Tibial nerve (tissue), 4 donors: ENCODE measurements at regions not wholly inside any gene's neighbourhood (a gene's known extent, or its start where the extent isn't known, plus 50 kb on each side); places are given as distances from the start of the nearest gene placed in this dataset.

Source experiments
- DNase-seq, 2 donors: peaks; one replicate each; pipeline ENCODE4 v3.0.0-alpha.2; 2019; ENCODE audit warnings: low spot score in 2 of 2
- H3K27ac ChIP-seq, 4 donors: fragments of 200-600 bp; sonication (generic) in 3 of 4; one replicate each; pipeline ENCODE4 v1.5.1; 2017 to 2019; ENCODE audit warnings: mild to moderate bottlenecking in 1 of 4
- H3K27me3 ChIP-seq, 2 donors: fragments of 200-600 bp; sonication (generic) in 1 of 2; one replicate each; pipeline versions ENCODE4 v1.5.1 to v1.6.0; 2017 to 2019
- H3K36me3 ChIP-seq, 3 donors: fragments of 200-600 bp; sonication (generic); one replicate each; pipeline ENCODE4 v1.5.1; 2018 to 2019
- H3K4me1 ChIP-seq, 4 donors: fragments of 200-600 bp; sonication (generic) in 3 of 4; one replicate each; pipeline ENCODE4 v1.5.1; 2017 to 2019
- H3K4me3 ChIP-seq, 4 donors: fragments of 200-600 bp; sonication (generic) in 3 of 4; one replicate each; pipeline ENCODE4 v1.5.1; 2017 to 2019; ENCODE audit warnings: mild to moderate bottlenecking in 1 of 4, moderate library complexity in 1 of 4
- H3K9me3 ChIP-seq, 4 donors: fragments of 200-600 bp; sonication (generic) in 3 of 4; one replicate each; pipeline ENCODE4 v1.5.1; 2017 to 2019
- EP300 ChIP-seq, 2 donors: sonication (generic); formaldehyde crosslinking; IDR thresholded peaks; one replicate each; pipeline ENCODE4 v1.6.1; 2017; ENCODE audit warnings: antibody characterized with exemption in 2 of 2, mild to moderate bottlenecking in 1 of 2
- POLR2A ChIP-seq, 2 donors: fragments of 450-650 bp; IDR thresholded peaks; one replicate each; pipeline ENCODE4 v1.6.1; 2017; ENCODE audit warnings: antibody characterized with exemption in 2 of 2, mild to moderate bottlenecking in 2 of 2, moderate library complexity in 2 of 2
- WGBS, 2 donors: methylation state at CpG; one replicate each; pipeline ENCODE4 v1.1.5; 2018; 5-methylcytosine and 5-hydroxymethylcytosine counted together
- TF ChIP-seq, protein P1 (sequence below), 5 experiments: fragments of 200-600 bp in 3 of 5; fragments of 450-650 bp in 2 of 5; sonication (generic) in 3 of 5; IDR thresholded peaks; one replicate each; pipeline ENCODE4 v1.5.1; 2016 to 2019; ENCODE audit warnings: antibody characterized with exemption in 5 of 5, mild to moderate bottlenecking in 3 of 5, moderate library complexity in 2 of 5

DNA sequence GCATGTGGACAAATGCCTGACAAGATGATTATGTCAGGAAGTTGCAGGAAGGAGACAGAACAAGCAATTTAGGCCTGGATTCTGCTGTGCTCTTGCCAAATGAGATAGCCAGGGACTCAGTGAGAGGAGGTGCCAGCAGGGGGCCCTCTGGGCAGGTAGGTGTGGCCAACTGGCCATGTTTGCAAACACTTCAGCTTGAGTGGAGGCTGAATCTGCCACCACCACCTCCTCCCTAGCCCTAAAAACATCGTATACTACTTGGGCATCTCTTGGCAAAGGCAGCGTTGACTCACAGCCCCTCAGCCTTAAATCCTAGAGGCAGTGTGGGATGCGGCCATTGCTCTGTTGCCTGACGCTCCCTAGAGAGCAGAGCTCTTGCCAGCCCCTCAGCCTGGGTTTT lies 95.1 kb upstream of the PLET1 start:
- H3K27ac ChIP-seq: no peak overlapping the region
- TF ChIP-seq POLR2A (IDR thresholded peaks at IDR 0.05) (no peak), EP300 (IDR thresholded peaks at IDR 0.05) (no peak)
- TF ChIP-seq, protein P1, sequence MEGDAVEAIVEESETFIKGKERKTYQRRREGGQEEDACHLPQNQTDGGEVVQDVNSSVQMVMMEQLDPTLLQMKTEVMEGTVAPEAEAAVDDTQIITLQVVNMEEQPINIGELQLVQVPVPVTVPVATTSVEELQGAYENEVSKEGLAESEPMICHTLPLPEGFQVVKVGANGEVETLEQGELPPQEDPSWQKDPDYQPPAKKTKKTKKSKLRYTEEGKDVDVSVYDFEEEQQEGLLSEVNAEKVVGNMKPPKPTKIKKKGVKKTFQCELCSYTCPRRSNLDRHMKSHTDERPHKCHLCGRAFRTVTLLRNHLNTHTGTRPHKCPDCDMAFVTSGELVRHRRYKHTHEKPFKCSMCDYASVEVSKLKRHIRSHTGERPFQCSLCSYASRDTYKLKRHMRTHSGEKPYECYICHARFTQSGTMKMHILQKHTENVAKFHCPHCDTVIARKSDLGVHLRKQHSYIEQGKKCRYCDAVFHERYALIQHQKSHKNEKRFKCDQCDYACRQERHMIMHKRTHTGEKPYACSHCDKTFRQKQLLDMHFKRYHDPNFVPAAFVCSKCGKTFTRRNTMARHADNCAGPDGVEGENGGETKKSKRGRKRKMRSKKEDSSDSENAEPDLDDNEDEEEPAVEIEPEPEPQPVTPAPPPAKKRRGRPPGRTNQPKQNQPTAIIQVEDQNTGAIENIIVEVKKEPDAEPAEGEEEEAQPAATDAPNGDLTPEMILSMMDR (IDR thresholded peaks at IDR 0.05): no peak
- no peaks in the 10 kb centered on the region for H3K27me3 ChIP-seq
- H3K9me3 ChIP-seq: no peaks in the 10 kb centered on the region
- 75 to 76% methylated on average over 4 of the region's 4 CpGs for WGBS, 2 donors
- H3K36me3 ChIP-seq: peaks cover 0 to 5% (median 0%) of the 10 kb centered on the region in 3 donors
- no peak for DNase-seq
- no peaks in the 10 kb centered on the region for H3K4me1 ChIP-seq
- no peak overlapping the region for H3K4me3 ChIP-seq

DNA sequence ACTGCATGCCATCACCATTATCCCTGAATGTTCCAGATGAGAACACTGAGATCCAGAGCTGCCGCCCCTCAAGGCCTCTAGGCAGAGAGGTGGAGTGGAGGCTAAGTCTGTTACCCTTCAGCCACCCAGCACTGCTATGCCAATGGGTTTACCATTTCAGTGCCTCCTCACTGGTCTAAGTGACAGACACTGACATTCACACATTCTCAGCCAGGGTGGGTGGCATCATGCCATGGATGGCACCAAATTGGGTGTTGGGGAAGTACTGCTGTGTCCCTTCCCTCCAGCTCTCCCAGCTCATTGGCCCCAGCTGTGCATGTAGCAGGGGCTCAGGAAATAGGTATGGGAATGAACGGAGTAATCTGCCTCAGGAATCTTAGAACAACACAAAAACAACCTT lies 96.8 kb upstream of the PLET1 start:
- no peaks in the 10 kb centered on the region for H3K27me3 ChIP-seq
- H3K9me3 ChIP-seq: no peaks in the 10 kb centered on the region
- H3K4me1 ChIP-seq: no peaks in the 10 kb centered on the region
- no peak overlapping the region for H3K27ac ChIP-seq
- H3K36me3 ChIP-seq: peaks cover 0 to 12% (median 0%) of the 10 kb centered on the region in 3 donors
- TF ChIP-seq, protein P1 (IDR thresholded peaks at IDR 0.05): no peak
- TF ChIP-seq POLR2A (IDR thresholded peaks at IDR 0.05) (no peak), EP300 (IDR thresholded peaks at IDR 0.05) (no peak)
- no peak for DNase-seq
- WGBS, 2 donors: 80 to 82% methylated on average over 2 of the region's 2 CpGs
- no peak overlapping the region for H3K4me3 ChIP-seq

DNA sequence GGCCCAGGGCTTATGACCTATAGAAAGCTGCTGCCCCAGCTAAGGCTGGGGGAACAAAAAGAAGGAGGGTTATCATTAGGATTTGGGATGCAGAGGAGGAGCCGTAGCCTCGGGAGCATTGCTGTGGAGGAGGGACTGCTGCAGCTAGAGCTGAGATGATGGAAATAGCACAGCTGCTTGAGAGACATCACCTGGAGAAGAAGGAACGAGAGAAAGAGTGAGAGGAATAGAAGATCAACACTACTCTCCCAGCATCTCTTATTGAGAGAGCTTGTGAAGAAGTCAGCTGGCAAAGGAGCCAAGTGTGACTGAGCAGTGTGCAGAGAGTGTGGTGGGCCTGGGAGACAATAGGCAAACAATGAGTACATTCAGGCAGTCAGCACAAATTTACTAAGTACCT lies 100.7 kb upstream of the PLET1 start:
- Histone ChIP-seq H3K4me3 (no peak overlapping the region), H3K27me3 (no peaks in the 10 kb centered on the region), H3K9me3 (no peaks in the 10 kb centered on the region), H3K36me3 (peaks cover 0 to 33% (median 0%) of the 10 kb centered on the region in 3 donors), H3K27ac (no peak overlapping the region), H3K4me1 (no peaks in the 10 kb centered on the region)
- WGBS, 2 donors: 76% methylated on average over 3 of the region's 3 CpGs
- TF ChIP-seq, protein P1 (IDR thresholded peaks at IDR 0.05): no peak
- TF ChIP-seq EP300 (IDR thresholded peaks at IDR 0.05): no peak
- TF ChIP-seq POLR2A (IDR thresholded peaks at IDR 0.05): no peak
- DNase-seq: no peak

DNA sequence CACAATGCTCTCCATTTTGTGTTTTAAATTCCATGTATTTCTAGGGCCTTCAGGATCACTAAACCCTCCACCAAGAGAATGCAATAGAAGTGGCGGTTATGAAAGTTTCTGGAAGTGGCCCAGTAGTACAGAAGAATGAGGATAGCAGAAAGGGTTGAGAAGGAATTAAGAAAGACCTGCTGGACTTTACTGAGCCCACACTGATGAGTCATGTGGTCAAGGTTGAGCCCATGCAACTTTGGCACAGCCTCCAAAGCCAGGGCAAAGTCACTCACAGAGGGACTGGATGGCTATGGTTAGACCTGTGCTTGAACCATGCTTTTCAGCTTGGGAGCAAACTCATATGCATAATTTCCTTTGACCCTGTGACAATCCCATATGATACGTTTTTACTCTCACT lies 102.9 kb upstream of the PLET1 start:
- Histone ChIP-seq H3K9me3 (no peaks in the 10 kb centered on the region), H3K27me3 (no peaks in the 10 kb centered on the region), H3K4me1 (no peaks in the 10 kb centered on the region), H3K27ac (no peak overlapping the region), H3K4me3 (no peak overlapping the region), H3K36me3 (peaks cover 0 to 43% (median 0%) of the 10 kb centered on the region in 3 donors)
- DNase-seq: no peak
- TF ChIP-seq EP300 (IDR thresholded peaks at IDR 0.05): no peak
- TF ChIP-seq, protein P1 (IDR thresholded peaks at IDR 0.05): no peak
- no peak for TF ChIP-seq POLR2A (IDR thresholded peaks at IDR 0.05)
- WGBS, 2 donors: 83 to 92% methylated on average over 2 of the region's 2 CpGs

DNA sequence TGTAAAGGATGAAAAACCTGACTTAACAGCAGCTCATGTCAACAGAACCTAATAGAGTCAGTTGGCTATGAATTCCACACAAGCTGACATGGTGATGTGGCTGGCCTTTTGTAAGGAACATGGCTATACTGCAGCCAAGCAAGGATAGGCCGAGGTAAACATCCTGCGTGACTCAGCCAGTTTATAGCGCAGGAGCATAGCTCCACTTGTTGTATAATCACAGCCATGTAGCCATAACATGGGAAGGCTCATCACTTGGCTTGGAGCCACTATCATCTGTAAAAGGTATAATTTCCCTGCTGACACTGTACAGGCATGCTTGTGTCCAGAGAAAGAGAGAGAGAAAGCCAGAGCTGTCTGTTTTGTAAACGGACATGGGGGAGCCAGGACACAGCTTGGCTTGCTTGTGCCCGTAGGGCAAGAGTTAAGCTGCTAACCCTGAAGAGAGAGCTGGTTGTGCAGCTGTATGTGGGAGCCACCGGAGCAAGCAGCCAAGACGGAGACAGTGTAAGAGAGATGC lies 104.4 kb upstream of the PLET1 start:
- DNase-seq: no peak
- Histone ChIP-seq H3K4me1 (no peaks in the 10 kb centered on the region), H3K27me3 (no peaks in the 10 kb centered on the region), H3K27ac (no peak overlapping the region), H3K36me3 (peaks cover 0 to 51% (median 0%) of the 10 kb centered on the region in 3 donors), H3K9me3 (no peaks in the 10 kb centered on the region), H3K4me3 (no peak overlapping the region)
- WGBS, 2 donors: 77 to 78% methylated on average over 7 of the region's 7 CpGs
- TF ChIP-seq, protein P1 (IDR thresholded peaks at IDR 0.05): no peak
- TF ChIP-seq EP300 (IDR thresholded peaks at IDR 0.05) (no peak), POLR2A (IDR thresholded peaks at IDR 0.05) (no peak)
